HUDEP-2 (cell line): ENCODE measurements at regions not wholly inside any gene's neighbourhood (a gene's known extent, or its start where the extent isn't known, plus 50 kb on each side); places are given as distances from the start of the nearest gene placed in this dataset.
A peak's percentile ranks its signal among the peaks of the same experiment; 100 is the strongest.

ENCODE experiments used
- DNase-seq, 76 experiments: peaks; one replicate each; lab custom pipeline; 2025; ENCODE audit not compliant: unreplicated experiment in 76 of 76; lab: John Stamatoyannopoulos, UW

DNA sequence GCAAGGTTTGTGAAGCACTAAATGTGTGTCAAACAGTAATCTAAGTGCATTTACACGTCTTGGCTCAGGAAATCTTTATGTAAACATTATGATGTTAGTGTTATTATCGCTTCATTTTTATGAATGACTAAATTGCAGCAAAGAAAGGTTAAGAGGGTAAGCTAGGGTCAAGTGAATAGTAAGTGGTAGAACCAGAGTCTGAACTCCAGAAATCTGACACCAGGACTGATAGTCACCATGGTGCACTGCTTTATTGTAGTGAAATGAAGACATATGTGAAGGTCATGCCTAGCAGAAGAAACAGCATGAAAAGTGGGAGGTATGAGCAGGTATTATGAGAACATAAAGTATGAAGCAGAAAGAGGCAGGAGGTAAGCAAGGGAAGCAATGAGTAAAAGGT is 368.7 kb upstream of the TENM4 start:
- DNase-seq = no peak

DNA sequence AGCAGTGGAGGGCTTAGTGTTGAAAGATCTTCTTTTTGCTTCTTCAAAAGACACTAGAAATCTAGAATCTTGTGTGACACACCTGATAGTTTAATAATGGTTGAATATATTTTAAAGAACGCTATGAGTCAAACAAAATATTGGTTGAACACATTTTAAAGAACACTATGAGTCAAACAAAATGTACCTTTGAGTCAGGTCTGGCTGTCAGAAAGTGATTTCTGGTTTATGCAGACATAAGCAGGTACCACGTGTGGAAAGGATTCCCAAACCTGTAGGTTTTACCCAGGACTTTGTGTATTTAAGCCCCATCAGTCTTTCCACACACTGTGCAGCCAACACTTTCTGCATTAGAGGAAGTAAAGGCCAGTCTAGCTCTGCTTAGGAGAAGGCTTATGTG is 366.7 kb upstream of the TENM4 start:
- DNase-seq = no peak

DNA sequence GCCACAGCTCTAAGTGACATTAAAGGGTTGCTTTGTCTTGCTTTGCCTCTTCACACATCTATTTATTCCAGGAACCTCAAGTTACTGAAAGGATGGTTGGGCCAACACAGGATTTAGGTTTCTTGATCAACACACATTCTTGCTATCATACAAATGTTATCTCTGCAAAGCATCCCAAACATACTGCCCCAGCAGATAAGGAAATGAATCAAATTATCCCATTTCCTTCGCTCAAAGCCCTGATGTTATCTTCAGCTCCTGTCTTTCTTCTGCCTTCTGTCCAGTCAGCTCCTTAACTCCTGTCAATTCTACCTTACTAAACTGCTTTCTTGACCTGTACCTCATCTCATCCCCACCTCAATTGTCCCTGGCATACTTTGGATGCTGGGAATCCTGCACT is 355.9 kb upstream of the TENM4 start:
- no peak for DNase-seq

DNA sequence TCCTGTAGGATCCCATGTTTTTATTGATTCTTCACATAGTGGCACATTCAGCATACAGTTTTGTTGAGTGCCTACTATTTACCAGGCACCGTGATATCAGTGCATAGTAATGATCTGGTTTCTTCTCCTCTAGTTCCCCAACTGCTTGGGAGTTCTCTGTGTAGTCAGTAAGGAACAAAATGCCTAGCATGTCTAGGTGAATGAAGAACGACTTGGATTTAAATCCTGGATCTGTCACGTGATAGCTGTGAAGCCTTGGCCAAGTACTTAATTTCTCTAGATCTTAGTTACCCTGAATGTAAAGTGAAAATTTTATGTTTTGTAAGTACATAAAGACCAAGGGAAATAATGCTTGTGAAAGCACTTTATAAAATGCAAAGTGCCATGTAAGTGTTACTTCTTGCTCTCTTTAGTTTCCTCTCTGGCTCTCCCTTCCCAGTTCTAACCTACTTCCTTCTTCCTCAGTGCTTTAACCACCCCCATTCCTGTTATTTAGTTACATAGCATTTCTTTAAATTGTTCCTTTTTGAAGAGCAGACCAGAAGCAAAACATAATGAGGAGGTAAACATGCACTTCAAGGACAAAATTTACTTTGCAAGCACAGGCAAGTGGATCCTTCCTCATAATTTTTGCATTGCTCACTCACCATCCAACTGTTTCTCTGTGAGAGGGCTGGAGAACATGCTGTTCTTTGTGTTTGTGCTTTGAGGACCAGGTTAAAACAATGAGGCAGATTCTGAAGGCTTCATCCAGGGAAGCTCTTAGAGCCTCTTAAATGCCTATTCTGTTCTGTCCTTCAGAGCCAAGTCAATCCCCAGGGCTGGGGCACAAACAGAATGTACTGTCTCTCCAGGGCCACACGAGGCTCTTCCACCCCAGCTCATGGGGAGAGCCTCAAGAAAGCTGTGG is 353.9 kb upstream of the TENM4 start:
- DNase-seq = peak in 2 of 76 experiments; percentile 2 to 5

DNA sequence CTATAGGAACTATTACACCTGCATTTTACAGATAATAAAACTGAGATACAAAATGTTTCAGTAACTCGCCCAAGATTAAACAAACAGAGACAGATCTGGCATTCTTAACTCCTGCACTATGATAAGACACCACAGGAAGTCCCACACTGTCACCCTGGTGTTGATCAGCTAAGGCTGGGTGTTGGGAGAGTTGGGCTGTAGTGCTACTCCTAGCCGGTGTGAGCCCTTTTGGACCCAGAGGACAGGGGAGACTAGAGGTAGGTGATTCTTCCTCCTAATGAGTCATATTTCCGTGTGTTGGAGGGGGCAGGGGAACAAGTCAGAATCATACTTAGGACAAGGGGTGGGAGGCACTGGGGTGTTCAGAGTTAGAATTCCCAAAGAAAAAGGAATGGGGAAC is 353.2 kb upstream of the TENM4 start:
- DNase-seq = peak in 24 of 76 experiments; percentile 5 to 67 (median 30)

DNA sequence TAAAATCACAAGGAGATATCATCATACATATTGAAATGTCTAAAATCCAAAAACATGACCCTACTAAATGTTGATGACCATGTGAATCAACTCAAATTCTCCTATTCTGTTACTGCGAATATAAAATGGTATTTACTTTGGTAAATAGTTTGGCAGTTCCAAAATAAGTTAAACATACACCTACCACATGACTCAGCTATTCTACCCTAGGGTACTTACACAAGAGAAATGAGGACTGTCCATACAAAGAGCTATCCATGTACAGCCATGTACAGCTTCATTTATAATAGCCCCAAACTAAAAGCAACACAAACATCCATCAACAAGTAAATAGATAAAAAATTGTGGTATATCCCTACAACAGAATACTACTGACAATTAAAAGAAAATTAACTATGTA is 346.1 kb upstream of the TENM4 start:
- DNase-seq = no peak

DNA sequence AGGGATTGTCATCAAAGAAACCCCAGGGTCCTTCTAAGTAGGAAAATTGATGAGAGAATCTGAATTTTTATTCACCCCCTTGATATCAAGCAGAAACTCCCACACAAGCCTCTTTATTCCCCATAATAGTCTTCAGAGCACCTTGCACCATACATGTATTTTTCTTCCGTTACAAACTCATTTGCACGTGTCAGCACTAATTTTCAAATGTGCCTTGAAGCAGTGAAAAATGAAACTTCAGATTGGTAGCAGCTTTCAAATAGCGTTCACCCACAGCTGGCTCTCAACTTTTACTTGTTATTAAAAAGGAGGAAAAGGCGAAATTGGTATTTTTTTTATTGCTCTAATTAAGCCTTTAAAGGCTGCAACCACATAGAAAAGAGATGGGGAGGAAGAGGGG is 343.0 kb upstream of the TENM4 start:
- DNase-seq = no peak

DNA sequence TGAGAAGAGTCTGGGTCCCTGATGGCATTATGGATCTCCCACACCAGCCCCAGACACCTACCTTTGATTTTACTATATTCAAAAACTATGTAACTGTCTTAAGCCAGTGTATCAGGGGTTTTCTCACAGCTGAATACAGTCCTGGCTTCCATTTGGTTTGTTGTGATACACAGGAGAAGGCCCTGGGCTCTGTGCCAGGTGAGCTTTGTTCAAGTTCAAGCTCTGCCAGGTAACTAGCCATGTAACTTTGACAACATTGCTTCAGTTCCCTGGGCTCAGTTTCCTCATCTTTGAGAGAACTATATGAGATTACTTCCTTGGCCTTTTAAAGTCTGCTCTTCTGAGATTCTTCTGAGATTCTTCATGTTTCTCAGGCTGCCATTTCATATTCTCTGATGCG is 327.5 kb upstream of the TENM4 start:
- DNase-seq = no peak

DNA sequence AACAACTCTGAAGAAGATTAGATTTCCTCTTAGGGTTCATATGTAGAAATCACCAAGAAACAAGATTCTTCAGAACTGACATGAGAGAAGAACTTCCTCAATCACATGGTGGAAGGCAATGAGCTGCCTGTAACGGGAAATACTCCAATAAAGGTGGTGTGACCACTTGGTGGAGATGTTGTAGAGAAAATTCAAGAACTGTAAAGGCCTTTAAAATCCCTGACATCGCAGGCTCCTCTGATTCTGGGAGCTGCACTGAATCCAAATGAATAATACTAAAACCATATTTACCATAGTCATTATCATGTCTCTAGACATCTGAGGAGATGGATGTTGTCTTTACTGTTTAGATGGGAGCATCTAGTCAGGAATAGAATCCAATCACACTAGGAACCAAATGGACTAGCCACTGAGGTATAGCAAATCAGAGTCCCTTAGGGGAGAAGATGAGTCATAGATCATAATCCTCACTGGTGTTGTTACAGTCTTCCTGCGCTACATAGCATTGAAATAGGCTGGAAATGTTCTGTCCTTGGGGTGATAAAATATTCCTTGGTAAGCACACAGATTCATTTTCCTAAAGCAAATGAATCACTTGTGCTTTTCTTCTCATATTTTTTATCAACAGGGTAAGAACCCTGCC is 321.6 kb upstream of the TENM4 start:
- DNase-seq = peak in 2 of 76 experiments; percentile 0 to 20

DNA sequence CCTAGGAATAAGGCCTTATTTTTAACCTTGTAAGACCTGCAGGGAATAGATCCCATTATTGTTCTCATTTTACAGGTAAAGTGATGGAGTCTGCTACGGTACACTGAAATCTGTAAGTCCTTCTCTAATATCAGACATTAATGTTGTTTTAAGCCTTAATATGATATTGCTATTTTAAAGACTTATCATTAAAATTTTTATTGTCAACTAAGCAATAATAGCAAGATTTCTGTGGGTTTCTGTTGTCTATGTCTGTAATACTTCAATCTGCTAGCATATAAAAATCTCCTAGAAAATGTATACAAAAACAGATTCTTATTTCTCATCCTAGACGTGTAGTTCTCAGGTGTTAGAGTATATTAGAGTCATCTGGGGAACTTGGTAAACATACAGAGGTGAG is 317.5 kb upstream of the TENM4 start:
- no peak for DNase-seq

DNA sequence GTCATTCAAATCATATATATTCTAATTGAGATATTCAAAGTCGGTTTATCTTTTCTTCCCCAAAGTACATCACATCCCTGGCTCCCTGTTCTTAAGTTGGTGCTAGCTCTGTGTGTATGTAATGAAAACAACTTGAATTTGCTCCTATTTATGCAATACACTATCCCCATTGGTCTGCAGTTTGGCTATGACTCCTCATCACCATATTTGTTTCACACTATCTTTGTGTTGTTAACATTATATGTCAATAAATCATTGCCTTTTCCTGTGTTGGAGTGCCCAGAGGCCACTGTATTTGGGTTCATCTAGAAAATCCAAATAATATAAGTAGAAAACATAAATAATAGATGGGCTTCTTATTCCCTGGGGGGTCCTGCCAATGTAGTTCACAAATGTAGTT is 306.6 kb upstream of the TENM4 start:
- DNase-seq = no peak

DNA sequence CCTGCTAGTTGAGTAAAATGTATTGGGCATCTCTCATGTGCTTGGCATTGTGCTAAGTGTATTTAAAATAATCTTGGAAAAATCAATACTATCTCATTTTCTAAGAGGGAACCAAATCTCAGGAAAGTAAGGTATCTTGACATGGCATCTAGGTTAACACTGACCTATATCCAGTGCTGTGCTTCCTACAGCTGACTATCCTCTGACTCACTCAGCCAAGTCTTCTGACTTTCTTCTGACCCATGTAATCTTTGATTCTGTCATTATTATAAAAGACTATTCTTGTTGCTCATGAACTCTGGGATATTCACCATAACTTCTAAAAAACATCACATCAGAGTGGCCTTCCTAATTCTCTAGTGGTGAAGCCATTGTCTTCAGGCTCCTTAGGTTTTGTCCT is 304.1 kb upstream of the TENM4 start:
- DNase-seq = no peak

DNA sequence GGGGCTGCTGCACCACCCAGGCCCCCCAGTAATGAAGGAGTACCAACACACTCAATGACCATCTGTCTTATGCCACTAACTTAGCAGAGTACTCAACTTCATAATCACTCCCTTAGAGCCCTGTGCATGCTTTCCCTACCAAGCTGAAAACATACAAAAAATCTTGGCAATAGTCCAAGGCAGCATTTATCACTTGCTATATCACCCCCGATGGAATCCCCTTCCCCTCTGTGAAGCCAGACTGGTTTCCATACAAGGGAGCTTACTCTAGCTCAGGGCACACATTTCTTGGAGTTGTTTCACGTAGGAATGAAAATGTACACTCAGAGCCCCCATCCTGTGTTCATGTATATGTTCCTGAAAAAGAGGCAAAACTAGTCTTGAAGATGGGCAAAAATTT is 301.3 kb upstream of the TENM4 start:
- DNase-seq = no peak

DNA sequence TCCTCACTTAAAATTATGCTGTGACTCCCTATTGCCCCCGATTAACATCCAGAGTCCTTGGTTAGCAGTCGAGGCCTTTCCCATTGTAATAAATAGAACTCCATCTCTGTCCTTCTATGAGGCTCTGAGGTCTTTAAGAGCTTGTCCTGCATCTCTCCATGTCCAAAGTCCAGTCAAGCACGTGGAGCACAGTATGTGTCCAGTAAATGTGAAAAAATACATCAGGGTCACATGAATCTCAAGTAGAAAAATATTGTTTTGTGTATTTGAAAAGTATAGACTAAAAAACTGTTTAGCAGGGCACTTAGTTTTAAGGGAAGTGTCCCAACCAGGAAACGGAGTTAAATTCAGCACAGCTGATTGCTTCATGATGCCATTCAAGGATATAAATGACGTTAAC is 298.8 kb upstream of the TENM4 start:
- DNase-seq = no peak

DNA sequence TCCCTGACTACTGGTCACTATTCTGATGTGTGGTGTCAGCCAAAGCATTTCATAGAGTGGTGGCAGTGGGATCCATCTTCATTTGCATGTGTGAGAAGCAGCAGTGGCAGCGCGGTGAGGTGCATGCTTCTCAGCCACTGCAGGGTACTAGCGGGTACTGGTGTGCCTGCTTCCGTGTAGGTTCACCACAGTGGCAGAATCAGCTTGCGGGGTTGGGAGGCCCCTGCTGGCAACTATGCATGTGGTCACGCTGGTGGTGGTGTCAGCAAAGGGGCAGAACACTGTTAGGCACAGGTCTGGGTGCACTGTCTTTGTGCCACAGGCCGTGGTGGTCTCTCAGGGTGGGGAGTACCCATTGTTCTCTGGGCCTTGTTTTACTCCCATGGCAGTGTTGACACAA is 286.4 kb upstream of the TENM4 start:
- DNase-seq = no peak

DNA sequence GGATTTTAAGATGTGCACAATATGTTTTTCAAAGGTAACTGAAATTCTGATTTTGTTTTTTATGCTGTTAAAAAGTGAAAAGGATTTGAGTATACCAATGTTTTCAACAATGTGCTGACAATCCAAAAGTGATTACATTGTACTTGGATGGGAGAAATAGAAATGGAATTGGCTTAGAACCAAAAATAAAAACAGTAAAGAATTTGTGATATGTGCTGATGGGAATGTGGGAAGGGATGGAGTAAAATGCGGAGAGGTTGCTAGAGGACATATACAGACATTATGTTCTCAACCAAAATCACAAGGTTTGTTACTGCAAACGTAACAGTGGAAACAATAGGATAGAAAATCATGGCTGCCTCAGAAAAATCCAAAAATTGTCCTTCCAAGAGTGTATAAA is 279.3 kb upstream of the TENM4 start:
- DNase-seq = no peak

DNA sequence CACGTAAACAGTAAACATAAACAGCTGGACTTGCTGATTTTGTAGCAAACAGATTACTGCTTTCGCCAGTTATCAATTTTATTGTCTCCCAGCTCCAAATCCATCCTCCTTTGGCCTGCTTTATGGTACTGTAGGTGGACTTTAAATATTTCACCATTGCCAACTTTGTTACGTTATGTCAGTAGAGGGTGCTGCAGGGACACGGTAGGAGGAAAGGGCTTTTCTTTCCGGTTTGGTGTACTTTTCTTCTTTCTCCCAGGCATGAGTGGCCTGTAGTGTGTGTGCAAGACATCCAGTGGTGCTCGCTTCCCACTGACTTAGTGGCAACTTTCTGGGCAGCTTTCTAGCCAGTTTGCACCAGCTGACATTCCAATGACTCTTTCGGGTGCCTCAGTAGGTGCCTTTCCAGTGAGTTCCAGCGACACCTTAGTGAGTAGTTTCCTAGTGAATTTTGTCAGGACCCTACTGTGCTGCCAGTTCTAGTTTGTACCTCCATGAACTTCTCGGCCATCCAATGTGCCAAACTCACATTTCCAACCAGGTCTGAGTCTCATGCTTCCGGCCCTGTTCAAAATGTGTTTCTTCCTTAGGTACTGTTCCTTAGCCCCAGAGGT is 267.6 kb upstream of the TENM4 start:
- peak in 26 of 76 experiments; percentile 0 to 45 (median 23) for DNase-seq

DNA sequence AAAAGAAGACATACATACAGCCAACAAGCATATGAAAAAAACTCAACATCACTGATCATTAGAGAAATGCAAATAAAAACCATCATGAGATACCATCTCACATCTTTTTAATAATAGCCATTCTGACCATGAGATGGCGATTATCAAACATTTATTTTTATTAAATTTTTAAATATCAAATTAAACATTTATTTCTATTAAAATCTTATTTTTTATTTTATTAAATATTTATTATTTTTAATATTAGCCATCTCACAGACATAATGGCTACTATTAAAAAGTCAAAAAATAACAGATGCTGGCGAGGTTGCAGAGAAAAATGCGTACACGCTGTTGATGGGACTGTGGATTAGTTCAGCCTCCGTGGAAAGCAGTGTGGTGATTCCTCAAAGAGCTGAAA is 264.8 kb upstream of the TENM4 start:
- no peak for DNase-seq

DNA sequence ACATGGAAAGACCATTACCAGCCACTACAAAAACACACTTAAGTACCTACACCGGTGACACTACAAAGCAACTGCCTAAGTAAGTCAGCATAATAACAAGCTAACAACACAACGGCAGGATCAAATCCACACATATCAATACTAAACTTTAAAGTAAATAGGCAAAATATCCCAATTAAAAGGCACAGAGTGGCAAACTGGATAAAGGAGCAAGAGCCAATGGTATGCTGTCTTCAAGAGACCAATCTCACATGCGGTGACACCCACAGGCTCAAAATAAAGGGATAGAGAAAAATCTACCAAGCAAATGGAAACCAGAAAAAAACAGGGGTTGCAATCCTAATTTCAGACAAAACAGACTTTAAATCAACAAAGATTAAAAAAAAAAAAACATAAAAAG is 261.5 kb upstream of the TENM4 start:
- no peak for DNase-seq

DNA sequence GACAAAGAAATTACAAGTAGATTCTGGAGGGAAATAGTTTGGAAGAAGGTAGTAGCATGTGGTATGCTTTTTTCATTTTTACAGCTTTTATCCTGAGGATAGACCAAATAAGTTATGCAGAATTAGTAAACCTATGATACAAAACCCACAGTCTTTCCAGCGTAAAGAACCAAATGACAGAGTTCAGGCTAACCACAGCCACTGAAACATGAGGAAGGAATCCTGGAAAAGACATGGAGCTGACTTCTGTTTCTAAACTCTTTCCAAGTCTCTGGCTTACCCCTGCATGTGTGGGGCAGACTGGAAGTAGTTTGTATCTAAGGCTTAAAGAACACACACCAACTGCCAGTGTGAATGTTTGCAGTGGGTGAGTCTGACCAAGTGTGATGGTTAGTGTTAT is 258.4 kb upstream of the TENM4 start:
- DNase-seq = no peak

DNA sequence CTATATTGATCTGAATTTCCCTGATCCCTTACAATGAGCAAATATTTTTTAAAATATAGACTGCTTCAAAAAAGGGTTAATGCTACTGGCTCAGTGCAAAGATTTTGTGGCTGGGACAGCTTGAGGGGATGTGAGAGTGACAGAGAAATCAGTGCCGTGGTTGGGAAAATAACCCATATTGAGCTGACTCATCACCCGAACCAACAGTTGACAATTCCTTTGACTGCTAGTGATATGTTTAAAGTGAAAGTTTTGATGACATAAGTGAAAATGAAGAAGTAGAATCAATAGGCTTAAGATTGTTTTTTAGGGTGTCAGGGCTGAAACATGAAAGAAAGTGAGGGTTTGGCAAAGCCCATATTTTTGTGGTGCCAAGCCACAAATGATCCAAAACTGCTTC is 257.1 kb upstream of the TENM4 start:
- DNase-seq = peak in 1 of 76 experiments; percentile 2

DNA sequence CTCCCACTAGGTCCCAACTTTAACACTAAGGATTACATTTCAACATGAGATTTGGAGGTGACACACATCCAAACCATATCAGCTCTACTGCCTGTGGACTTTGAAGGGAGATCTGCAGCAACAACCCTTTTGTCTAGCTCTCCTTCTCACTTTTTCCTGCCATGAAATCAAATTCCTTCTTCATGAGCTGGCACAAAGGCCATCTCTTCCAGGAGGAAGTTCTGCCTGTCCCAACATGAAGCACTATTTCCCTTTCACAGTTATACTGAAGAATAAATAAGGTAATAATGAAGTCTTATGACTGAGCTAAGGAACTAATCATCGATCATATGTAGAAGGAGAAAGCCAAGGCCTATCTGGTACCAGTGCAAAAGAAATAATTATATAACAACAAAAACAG is 253.5 kb upstream of the TENM4 start:
- no peak for DNase-seq
